Activated T-cell treated with anti-CD3 and anti-CD28 coated beads for 1 hour (primary cell): ENCODE measurements at regions not wholly inside any gene's neighbourhood (a gene's known extent, or its start where the extent isn't known, plus 50 kb on each side); places are given as distances from the start of the nearest gene placed in this dataset.

Experiments used
- DNase-seq: peaks from one replicate; pipeline ENCODE4 v3.0.0-alpha.2; 2020; ENCODE audit warnings: low read depth

GRCh38 chr6:157772820-157773219 lies 50.2 kb upstream of the SNX9 start:
- no peak for DNase-seq
